ENCODE measurements at regions not wholly inside any gene's neighbourhood (a gene's known extent, or its start where the extent isn't known, plus 50 kb on each side); places are given as distances from the start of the nearest gene placed in this dataset.

DNA sequence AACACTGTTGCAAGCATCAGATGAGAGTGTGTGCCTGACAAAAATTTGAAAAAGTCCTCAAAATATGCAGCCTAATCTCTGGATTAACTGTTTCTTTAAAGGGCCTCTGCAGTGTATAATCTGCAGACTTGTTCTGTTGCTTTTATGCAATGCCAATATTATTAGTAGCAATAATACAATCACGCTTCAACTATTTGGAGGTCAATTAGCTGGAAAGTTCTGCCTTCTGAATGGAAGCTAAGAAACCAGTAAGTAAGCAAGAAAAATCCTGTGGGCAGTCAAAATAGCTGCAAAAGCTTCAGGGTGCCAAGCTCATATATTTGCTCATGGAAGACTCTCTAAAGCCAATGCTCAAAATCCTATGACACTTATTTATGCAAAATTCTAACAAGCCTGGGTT, 153.2 kb upstream of the NR2F2 start:
- TF ChIP-seq CREB5 (CRISPR knock-in tag; IDR thresholded peaks at IDR 0.05; ENCODE audit: low read depth) (no peak), ZNF565 (CRISPR knock-in tag; conservative IDR thresholded peaks at IDR 0.05; ENCODE audit: low read depth) (no peak), ZFP3 (CRISPR knock-in tag; IDR thresholded peaks at IDR 0.05) (no peak), ZC3H10 (CRISPR knock-in tag; IDR thresholded peaks at IDR 0.05) (no peak), ZFP30 (CRISPR knock-in tag; IDR thresholded peaks at IDR 0.05) (no peak), ZNF70 (CRISPR knock-in tag; IDR thresholded peaks at IDR 0.05) (no peak), ARNTL (CRISPR knock-in tag; IDR thresholded peaks at IDR 0.05; ENCODE audit: borderline replicate concordance, low read depth) (no peak), OSR1 (CRISPR knock-in tag; IDR thresholded peaks at IDR 0.05) (no peak), RARB (CRISPR knock-in tag; IDR thresholded peaks at IDR 0.05) (no peak), TCF4 (CRISPR knock-in tag; IDR thresholded peaks at IDR 0.05; ENCODE audit: borderline replicate concordance) (no peak), ISL1 (CRISPR knock-in tag; IDR thresholded peaks at IDR 0.05) (no peak), CSDC2 (CRISPR knock-in tag; IDR thresholded peaks at IDR 0.05) (no peak), TOX (CRISPR knock-in tag; IDR thresholded peaks at IDR 0.05; ENCODE audit: borderline replicate concordance) (no peak)
- TF ChIP-seq, protein P1, sequence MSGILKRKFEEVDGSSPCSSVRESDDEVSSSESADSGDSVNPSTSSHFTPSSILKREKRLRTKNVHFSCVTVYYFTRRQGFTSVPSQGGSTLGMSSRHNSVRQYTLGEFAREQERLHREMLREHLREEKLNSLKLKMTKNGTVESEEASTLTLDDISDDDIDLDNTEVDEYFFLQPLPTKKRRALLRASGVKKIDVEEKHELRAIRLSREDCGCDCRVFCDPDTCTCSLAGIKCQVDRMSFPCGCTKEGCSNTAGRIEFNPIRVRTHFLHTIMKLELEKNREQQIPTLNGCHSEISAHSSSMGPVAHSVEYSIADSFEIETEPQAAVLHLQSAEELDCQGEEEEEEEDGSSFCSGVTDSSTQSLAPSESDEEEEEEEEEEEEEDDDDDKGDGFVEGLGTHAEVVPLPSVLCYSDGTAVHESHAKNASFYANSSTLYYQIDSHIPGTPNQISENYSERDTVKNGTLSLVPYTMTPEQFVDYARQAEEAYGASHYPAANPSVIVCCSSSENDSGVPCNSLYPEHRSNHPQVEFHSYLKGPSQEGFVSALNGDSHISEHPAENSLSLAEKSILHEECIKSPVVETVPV (CRISPR knock-in tag; IDR thresholded peaks at IDR 0.05) = no peak
- TF ChIP-seq, protein P2, sequence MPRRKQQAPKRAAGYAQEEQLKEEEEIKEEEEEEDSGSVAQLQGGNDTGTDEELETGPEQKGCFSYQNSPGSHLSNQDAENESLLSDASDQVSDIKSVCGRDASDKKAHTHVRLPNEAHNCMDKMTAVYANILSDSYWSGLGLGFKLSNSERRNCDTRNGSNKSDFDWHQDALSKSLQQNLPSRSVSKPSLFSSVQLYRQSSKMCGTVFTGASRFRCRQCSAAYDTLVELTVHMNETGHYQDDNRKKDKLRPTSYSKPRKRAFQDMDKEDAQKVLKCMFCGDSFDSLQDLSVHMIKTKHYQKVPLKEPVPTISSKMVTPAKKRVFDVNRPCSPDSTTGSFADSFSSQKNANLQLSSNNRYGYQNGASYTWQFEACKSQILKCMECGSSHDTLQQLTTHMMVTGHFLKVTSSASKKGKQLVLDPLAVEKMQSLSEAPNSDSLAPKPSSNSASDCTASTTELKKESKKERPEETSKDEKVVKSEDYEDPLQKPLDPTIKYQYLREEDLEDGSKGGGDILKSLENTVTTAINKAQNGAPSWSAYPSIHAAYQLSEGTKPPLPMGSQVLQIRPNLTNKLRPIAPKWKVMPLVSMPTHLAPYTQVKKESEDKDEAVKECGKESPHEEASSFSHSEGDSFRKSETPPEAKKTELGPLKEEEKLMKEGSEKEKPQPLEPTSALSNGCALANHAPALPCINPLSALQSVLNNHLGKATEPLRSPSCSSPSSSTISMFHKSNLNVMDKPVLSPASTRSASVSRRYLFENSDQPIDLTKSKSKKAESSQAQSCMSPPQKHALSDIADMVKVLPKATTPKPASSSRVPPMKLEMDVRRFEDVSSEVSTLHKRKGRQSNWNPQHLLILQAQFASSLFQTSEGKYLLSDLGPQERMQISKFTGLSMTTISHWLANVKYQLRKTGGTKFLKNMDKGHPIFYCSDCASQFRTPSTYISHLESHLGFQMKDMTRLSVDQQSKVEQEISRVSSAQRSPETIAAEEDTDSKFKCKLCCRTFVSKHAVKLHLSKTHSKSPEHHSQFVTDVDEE (CRISPR knock-in tag; IDR thresholded peaks at IDR 0.05) = no peak
- no peak for ATAC-seq

DNA sequence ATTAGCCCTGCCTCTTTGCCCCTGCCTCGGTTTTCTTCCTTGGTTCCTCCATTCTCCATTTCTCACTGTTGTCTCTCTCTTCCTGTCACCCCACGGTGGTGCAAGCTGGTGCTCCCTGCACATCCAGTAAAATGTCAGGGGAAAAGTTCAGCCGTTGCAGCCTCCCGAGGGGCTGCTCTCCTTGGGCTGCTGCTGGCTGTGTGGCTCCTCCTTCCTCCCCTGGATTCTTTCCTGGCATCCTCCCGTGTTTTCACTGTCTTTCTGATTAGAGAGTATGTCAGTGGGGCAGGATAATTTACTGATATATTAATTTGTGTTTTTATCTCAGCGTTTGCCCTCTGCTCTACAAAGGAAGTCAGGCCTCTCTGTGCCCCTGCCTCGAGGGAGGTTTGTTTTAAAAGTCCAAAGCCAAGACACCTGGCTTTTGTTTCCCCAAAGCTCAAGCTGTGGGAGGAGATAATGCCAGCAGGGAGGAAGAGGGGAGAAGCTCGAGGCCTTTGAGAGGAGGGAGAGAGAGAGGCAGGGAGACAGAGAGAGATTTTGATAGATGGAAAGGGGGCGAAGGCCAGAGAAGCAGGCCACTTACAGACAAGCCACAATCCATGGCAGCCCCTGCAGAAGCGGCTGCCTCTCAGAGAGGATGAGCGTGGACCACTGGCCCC, 150.3 kb upstream of the NR2F2 start:
- TF ChIP-seq ZFP3 (CRISPR knock-in tag; IDR thresholded peaks at IDR 0.05) (no peak), ISL1 (CRISPR knock-in tag; IDR thresholded peaks at IDR 0.05) (no peak), ZNF565 (CRISPR knock-in tag; conservative IDR thresholded peaks at IDR 0.05; ENCODE audit: low read depth) (no peak), BACH2 (CRISPR knock-in tag; IDR thresholded peaks at IDR 0.05; ENCODE audit: borderline replicate concordance) (no peak), ESRRG (CRISPR knock-in tag; IDR thresholded peaks at IDR 0.05) (no peak), PPARA (CRISPR knock-in tag; IDR thresholded peaks at IDR 0.05; ENCODE audit: borderline replicate concordance) (no peak), ARNTL (CRISPR knock-in tag; IDR thresholded peaks at IDR 0.05; ENCODE audit: borderline replicate concordance, low read depth) (no peak), CREB5 (CRISPR knock-in tag; IDR thresholded peaks at IDR 0.05; ENCODE audit: low read depth) (no peak)
- TF ChIP-seq, protein P2 (CRISPR knock-in tag; IDR thresholded peaks at IDR 0.05) = no peak
- TF ChIP-seq, protein P3, sequence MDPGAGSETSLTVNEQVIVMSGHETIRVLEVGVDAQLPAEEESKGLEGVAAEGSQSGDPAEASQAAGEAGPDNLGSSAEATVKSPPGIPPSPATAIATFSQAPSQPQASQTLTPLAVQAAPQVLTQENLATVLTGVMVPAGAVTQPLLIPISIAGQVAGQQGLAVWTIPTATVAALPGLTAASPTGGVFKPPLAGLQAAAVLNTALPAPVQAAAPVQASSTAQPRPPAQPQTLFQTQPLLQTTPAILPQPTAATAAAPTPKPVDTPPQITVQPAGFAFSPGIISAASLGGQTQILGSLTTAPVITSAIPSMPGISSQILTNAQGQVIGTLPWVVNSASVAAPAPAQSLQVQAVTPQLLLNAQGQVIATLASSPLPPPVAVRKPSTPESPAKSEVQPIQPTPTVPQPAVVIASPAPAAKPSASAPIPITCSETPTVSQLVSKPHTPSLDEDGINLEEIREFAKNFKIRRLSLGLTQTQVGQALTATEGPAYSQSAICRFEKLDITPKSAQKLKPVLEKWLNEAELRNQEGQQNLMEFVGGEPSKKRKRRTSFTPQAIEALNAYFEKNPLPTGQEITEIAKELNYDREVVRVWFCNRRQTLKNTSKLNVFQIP (CRISPR knock-in tag; IDR thresholded peaks at IDR 0.05; ENCODE audit: borderline replicate concordance, low read depth) = no peak
- TF ChIP-seq, protein P1 (CRISPR knock-in tag; IDR thresholded peaks at IDR 0.05) = no peak
- TF ChIP-seq, protein P4, sequence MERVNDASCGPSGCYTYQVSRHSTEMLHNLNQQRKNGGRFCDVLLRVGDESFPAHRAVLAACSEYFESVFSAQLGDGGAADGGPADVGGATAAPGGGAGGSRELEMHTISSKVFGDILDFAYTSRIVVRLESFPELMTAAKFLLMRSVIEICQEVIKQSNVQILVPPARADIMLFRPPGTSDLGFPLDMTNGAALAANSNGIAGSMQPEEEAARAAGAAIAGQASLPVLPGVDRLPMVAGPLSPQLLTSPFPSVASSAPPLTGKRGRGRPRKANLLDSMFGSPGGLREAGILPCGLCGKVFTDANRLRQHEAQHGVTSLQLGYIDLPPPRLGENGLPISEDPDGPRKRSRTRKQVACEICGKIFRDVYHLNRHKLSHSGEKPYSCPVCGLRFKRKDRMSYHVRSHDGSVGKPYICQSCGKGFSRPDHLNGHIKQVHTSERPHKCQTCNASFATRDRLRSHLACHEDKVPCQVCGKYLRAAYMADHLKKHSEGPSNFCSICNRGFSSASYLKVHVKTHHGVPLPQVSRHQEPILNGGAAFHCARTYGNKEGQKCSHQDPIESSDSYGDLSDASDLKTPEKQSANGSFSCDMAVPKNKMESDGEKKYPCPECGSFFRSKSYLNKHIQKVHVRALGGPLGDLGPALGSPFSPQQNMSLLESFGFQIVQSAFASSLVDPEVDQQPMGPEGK (CRISPR knock-in tag; IDR thresholded peaks at IDR 0.05; ENCODE audit: borderline replicate concordance) = no peak
- ATAC-seq = no peak

All from SK-N-SH treated with all-trans-retinoic acid at 6 μM for 48 hours (cell line).